CD4-positive, alpha-beta T cell treated with Interleukin-15 for 4 hours (primary cell): ENCODE measurements at regions not wholly inside any gene's neighbourhood (a gene's known extent, or its start where the extent isn't known, plus 50 kb on each side); places are given as distances from the start of the nearest gene placed in this dataset.

Source experiments
- DNase-seq: peaks from one replicate; pipeline ENCODE4 v3.0.0-alpha.2; 2020; ENCODE audit warnings: low spot score

DNA sequence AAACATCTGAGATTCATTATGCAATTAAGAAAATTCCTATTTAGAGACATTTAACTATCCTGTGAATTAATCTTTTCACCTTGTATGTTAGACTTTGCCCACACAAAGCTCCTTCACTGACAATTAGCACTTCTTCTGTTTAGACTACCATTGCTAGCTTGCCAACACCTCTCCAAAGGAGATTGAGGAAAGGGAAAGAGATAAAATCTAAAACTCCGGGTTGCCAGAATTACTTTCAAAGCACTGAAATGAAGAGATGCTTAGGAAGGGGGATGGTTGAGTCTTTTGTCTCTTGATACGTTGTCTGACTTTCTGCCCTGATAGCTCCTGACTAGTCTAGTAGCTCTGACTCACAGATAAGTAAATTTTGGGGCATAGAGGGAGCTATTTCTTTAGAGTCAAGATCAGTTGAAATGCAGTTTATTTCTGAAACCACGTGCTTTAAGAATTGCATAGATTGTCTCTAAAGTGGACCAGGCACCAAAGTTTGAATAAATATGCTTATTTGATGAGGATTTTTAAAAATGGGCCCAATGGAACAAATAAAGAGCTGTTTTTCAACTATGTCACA lies 74.1 kb upstream of the DSEL start:
- DNase-seq, result no peak

GRCh38 chr18:67589325-67589724 lies 72.8 kb upstream of the DSEL start:
- DNase-seq, result no peak

GRCh38 chr18:67586101-67586500 lies 69.6 kb upstream of the DSEL start:
- no peak for DNase-seq

DNA sequence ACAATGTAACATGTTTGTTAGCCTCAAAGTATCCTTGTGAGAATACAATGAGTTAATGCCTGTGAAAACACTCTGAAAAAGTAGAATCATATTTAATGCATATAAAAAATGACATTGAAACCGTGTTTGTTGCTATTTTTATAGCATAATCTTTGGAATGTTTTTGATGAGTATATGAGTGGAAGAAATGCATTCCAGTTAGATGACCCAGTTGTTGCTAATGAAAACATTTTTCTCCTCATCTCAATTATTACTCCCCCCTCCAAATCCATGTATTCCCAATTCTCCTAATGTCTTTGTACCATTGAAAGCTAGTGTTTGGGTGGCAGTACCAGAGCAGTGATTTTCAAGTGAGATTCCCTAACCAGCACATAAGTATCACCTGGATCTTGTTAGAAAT lies 67.1 kb upstream of the DSEL start:
- no peak for DNase-seq

DNA sequence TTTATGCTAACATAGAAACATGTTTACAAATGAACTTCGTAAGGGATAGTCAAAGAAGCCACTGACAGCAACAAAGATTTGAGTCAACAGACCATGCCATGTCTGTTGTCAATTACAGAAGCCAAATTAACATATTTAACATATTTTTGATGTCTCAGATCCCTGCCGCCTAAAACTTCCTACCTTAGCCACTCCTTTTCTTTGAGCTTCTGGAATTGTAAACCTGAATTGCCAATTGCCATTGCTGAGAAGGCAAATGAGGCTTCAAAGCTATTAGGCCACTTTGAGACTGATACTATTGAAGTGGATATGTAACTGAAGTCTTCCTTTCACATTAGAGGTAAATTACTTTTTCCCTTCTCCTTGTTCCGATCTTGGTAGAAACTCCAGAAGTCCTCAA lies 66.0 kb upstream of the DSEL start:
- no peak for DNase-seq

DNA sequence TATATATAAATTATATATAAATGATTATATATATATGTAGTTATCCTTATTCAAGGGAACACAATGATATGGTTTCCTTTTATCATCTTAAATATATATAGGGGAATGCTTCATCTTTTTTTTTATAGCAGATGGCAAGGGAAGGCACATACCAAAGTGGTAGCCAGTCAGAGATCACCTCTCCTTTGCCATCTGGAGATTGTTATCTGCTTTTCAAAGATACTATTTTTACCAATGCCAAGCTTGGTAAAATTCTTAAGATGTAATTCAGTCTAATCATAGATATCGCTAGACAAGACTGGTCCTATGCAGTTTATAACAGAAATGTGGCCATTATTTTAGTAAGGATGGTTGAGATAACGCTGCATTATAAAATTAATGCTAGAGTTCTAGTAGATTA lies 64.7 kb upstream of the DSEL start:
- no peak for DNase-seq

- DNase-seq, result no peak
Measured at GRCh38 chr18:67577386-67577785, 60.9 kb upstream of the DSEL start.

GRCh38 chr18:67574749-67575148 lies 58.2 kb upstream of the DSEL start:
- DNase-seq, result no peak

DNA sequence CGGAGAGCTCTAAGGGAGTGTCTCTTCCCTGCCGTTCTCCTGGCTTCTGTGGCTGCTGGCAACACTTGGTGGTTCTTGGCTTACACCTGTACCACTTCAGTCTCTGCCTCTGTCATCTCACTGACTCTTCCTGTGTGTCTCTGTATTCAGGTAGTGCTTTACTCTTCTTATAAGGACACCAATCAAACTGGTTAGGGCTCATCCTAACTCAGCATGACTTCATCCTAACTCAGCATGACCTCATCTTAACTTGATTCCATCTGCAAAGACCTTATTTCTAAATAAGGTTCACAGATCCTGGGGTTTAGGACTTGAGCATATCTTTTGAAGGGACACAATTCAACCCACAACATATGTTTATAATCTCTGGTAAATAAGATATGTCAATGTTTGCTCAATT lies 51.6 kb upstream of the DSEL start:
- DNase-seq, result no peak
